ENCODE measurements at regions not wholly inside any gene's neighbourhood (a gene's known extent, or its start where the extent isn't known, plus 50 kb on each side); places are given as distances from the start of the nearest gene placed in this dataset.

DNA sequence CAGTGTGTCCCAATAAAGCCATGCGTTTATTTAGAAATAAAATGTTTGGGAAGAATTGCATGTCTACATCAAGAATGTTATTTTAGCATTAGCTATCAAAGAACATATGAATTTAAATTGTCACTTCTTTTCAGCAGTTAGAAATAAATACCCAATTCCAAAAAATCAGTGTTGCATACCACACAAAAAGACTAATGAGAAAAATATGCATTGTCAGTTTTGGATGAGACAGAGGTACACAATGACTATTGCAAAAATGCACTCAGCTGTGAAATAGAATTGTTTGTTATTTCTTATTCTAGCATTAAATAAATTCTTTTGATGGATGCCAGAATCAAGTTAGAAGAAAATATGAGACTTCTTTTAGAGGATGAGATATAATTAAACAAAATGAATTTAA, 833.9 kb downstream of the SLITRK1 start:
- no CpG with 5 or more reads among the region's 1 CpG for WGBS, 2 experiments (ENCODE audit: extremely low coverage in 2 of 2, insufficient read length in 1 of 2)
- no peak overlapping the region for H2BK15ac ChIP-seq (ENCODE audit: low read depth, low read length)
- intact Hi-C loops (cut with micrococcal nuclease) (no loop called here), in situ Hi-C loops (cut with MboI; ENCODE audit: low sequenced_read_pairs) (no loop called here), dilution Hi-C loops (cut with HindIII; ENCODE audit: low sequenced_read_pairs, unreplicated experiment) (no loop called here)
- POLR2A ChIA-PET (ENCODE audit: unreplicated experiment) = no interaction called here
- no peak overlapping the region for H3K9ac ChIP-seq (ENCODE audit: low read depth, low read length)
- DNase-seq (peak; percentile 3), ATAC-seq (ENCODE audit: low read depth) (peak; percentile 44)
- H3K23ac ChIP-seq (ENCODE audit: low read depth, low read length) = no peak overlapping the region
- no peak overlapping the region for H2AFZ ChIP-seq (replicated peaks; ENCODE audit: low read length, poor library complexity)
- no peaks in the 10 kb centered on the region for H3K36me3 ChIP-seq (ENCODE audit: control insufficient read depth, insufficient read depth, low read length)
- no peaks in the 10 kb centered on the region for H3K9me1 ChIP-seq (ENCODE audit: insufficient read depth, low read length)
- no peak overlapping the region for H2BK20ac ChIP-seq (ENCODE audit: low read depth, low read length)
- H3K4me1 ChIP-seq (ENCODE audit: control insufficient read depth, insufficient read depth, low read length) = no peaks in the 10 kb centered on the region
- no peak overlapping the region for H2BK120ac ChIP-seq (ENCODE audit: low read depth, low read length)
- no peak overlapping the region for H3K14ac ChIP-seq (replicated peaks; ENCODE audit: low read depth, low read length)
- no peak overlapping the region for H4K5ac ChIP-seq (ENCODE audit: low read depth, low read length)
- no peaks in the 10 kb centered on the region for H4K20me1 ChIP-seq (ENCODE audit: insufficient read depth, low read length)
- BruUV-seq (replicated peaks) = no TSS peak
- no peak overlapping the region for H3K27ac ChIP-seq (ENCODE audit: insufficient read depth, low read length)
- no peaks in the 10 kb centered on the region for H3K79me1 ChIP-seq (ENCODE audit: low read depth in 1 of 2, low read length in 2 of 2)
- H3K27me3 ChIP-seq (ENCODE audit: control insufficient read depth, insufficient read depth, low read length) = no peaks in the 10 kb centered on the region
- H2AK9ac ChIP-seq (replicated peaks; ENCODE audit: low read depth, low read length, poor library complexity) = no peak overlapping the region
- CTCF ChIA-PET = no interaction called here
- no peak overlapping the region for H3K4me2 ChIP-seq (ENCODE audit: low read depth, low read length)
- no peak overlapping the region for H3K56ac ChIP-seq (ENCODE audit: extremely low read depth, insufficient read depth, low read length)
- H4K8ac ChIP-seq (ENCODE audit: low read depth in 2 of 2, low read length in 2 of 2) = no peak overlapping the region
- no peak overlapping the region for H4K91ac ChIP-seq (ENCODE audit: insufficient read depth, low read depth, low read length)
- no peak overlapping the region for H3K4ac ChIP-seq (ENCODE audit: low read depth, low read length)
- no peaks in the 10 kb centered on the region for H3K9me3 ChIP-seq (ENCODE audit: control insufficient read depth, insufficient read depth, low read length)
- H3K18ac ChIP-seq (ENCODE audit: low read depth, low read length) = no peak overlapping the region
- H3K4me3 ChIP-seq (ENCODE audit: insufficient read depth, low read depth, low read length) = no peak overlapping the region
- no peak overlapping the region for H2AK5ac ChIP-seq (ENCODE audit: low read depth, low read length)
- TF ChIP-seq FOS (IDR thresholded peaks at IDR 0.05; ENCODE audit: low read depth, low read length) (no peak), NFE2L2 (IDR thresholded peaks at IDR 0.05; ENCODE audit: low read depth, low read length) (no peak)
- no peak overlapping the region for H2BK5ac ChIP-seq (ENCODE audit: low read depth, low read length, poor library complexity, severe bottlenecking)

Measured in IMR-90 (cell line).